ENCODE measurements at regions not wholly inside any gene's neighbourhood (a gene's known extent, or its start where the extent isn't known, plus 50 kb on each side); places are given as distances from the start of the nearest gene placed in this dataset.
A peak's percentile ranks its signal among the peaks of the same experiment; 100 is the strongest.
"Not testable (repeated sequence)": the region's sequence is repeated elsewhere in the genome, so short reads cannot be mapped to it uniquely, and the experiment has no call there.

GRCh38 chr15:59817053-59817452 is 127.9 kb upstream of the BNIP2 start:
- Mint-ChIP-seq H3K27ac (no peak overlapping the region), H3K27me3 (ENCODE audit: low read depth) (peaks cover 56% of the 10 kb centered on the region), H3K9me3 (no peaks in the 10 kb centered on the region), H3K36me3 (ENCODE audit: low read depth) (no peaks in the 10 kb centered on the region), H3K4me3 (no peak overlapping the region), H3K4me1 (peaks cover 17% of the 10 kb centered on the region)
- TF ChIP-seq CTCF (IDR thresholded peaks at IDR 0.05; ENCODE audit: unreplicated experiment in 3 of 3) = no peak

DNA sequence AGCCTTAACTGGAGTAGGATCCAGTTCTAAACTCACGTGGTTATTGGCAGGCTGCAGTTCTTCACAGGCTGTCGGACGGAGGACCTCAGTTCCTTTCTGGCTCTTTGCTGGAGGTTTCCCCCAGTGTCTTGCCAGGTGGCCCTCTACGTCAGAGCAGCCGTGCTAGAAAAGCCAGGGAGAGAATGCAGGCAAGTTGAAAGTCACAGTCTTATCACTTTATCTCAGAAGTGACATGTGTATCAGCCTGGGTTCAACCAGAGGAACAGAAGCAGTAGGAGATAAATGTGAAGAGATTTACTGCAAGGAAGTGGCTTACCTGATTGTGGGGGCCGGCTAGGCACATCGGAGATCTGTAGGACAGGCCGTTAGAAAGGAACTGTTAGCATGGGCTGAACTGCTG is 125.3 kb upstream of the BNIP2 start:
- Mint-ChIP-seq H3K36me3 (ENCODE audit: low read depth) (no peaks in the 10 kb centered on the region), H3K27ac (no peak overlapping the region), H3K27me3 (ENCODE audit: low read depth) (peaks cover 56% of the 10 kb centered on the region), H3K4me3 (no peak overlapping the region), H3K4me1 (peaks cover 17% of the 10 kb centered on the region), H3K9me3 (no peaks in the 10 kb centered on the region)
- no peak for TF ChIP-seq CTCF (IDR thresholded peaks at IDR 0.05; ENCODE audit: unreplicated experiment in 3 of 3)

- Mint-ChIP-seq H3K36me3 (ENCODE audit: low read depth) (no peaks in the 10 kb centered on the region), H3K27me3 (ENCODE audit: low read depth) (peaks cover 42% of the 10 kb centered on the region), H3K9me3 (no peaks in the 10 kb centered on the region), H3K27ac (no peak overlapping the region), H3K4me1 (peaks cover 10% of the 10 kb centered on the region), H3K4me3 (no peak overlapping the region)
- no peak for TF ChIP-seq CTCF (IDR thresholded peaks at IDR 0.05; ENCODE audit: unreplicated experiment in 3 of 3)
These were observed 123.8 kb upstream of the BNIP2 start for GRCh38 chr15:59812889-59813288.

DNA sequence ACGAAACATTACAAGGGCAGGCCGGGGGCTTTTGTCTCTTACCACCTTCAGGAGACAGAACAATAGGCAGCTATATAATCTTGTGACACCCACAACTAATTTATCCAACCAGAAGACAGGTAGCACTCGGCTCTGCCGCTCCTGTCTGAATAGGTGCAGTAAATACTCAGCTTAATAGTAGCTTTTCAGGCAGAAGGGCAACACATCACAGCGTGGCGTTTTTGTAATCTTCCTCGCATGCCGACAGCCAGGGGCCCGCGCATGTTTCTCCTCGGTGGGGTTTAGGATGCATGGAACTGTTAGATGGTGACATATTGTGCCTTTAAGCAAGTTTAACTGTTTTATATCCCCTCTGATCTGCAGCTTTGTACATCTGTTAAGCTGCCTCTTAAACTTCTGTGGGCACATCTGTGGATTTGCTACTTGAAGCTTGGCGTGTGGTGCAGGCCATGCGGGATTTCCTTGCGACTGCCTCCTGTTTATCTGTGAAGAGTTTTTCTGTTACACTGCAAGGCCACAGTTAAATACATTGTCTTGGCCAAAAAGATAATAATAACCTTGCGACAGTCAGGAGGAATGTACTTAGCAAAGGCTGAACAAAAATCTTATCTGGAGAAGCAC is 123.2 kb upstream of the BNIP2 start:
- no peaks in the 10 kb centered on the region for H3K9me3 Mint-ChIP-seq
- H3K27me3 Mint-ChIP-seq (ENCODE audit: low read depth) = peaks cover 37% of the 10 kb centered on the region
- peaks cover 5% of the 10 kb centered on the region for H3K4me1 Mint-ChIP-seq
- no peak for TF ChIP-seq CTCF (IDR thresholded peaks at IDR 0.05; ENCODE audit: unreplicated experiment in 3 of 3)
- H3K4me3 Mint-ChIP-seq = no peak overlapping the region
- no peak overlapping the region for H3K27ac Mint-ChIP-seq
- H3K36me3 Mint-ChIP-seq (ENCODE audit: low read depth) = no peaks in the 10 kb centered on the region

DNA sequence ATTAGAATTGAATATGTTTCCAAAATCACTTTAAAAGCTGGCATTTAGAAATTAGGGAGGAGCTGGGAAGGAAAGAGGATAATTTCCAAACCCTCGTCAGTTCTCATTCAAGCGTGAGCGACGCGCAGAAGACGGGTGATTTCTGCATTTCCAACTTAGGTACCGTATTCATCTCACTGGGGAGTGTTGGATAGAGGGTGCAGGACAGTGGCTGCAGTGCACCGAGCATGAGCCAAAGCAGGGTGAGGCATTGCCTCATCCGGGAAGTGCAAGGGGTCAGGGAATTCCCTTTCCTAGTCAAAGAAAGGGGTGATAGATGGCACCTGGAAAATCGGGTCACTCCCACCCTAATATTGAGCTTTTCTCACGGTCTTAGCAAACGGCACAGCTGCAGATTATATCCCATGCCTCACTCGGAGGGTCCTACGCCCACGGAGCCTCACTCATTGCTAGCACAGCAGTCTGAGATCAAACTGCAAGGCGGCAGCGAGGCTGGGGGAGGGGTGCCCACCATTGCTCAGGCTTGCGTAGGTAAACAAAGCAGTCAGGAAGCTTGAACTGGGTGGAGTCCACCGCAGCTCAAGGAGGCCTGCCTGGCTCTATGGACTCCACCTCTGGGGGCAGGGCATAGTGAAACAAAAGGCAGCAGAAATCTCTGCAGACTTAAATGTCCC is 114.3 kb upstream of the BNIP2 start:
- peaks cover 14% of the 10 kb centered on the region for H3K27me3 Mint-ChIP-seq (ENCODE audit: low read depth)
- H3K36me3 Mint-ChIP-seq (ENCODE audit: low read depth); H3K4me1 Mint-ChIP-seq: not testable (repeated sequence)
- peak overlapping the region; percentile 67 to 71 (median 71) for H3K4me3 Mint-ChIP-seq
- peaks cover 18% of the 10 kb centered on the region for H3K9me3 Mint-ChIP-seq
- H3K27ac Mint-ChIP-seq = peak overlapping the region; percentile 40 to 64 (median 45)

- H3K4me3 Mint-ChIP-seq = no peak overlapping the region
- no peak overlapping the region for H3K27ac Mint-ChIP-seq
- peaks cover 4% of the 10 kb centered on the region for H3K36me3 Mint-ChIP-seq (ENCODE audit: low read depth)
- no peak for TF ChIP-seq CTCF (IDR thresholded peaks at IDR 0.05; ENCODE audit: unreplicated experiment in 3 of 3)
- peaks cover 7% of the 10 kb centered on the region for H3K4me1 Mint-ChIP-seq
- H3K9me3 Mint-ChIP-seq = peaks cover 18% of the 10 kb centered on the region
- peaks cover 16% of the 10 kb centered on the region for H3K27me3 Mint-ChIP-seq (ENCODE audit: low read depth)
These were observed 112.5 kb upstream of the BNIP2 start for GRCh38 chr15:59801649-59802048.
